HG03457 (cell line): ENCODE measurements at regions not wholly inside any gene's neighbourhood (a gene's known extent, or its start where the extent isn't known, plus 50 kb on each side); places are given as distances from the start of the nearest gene placed in this dataset.
"Not testable (repeated sequence)": the region's sequence is repeated elsewhere in the genome, so short reads cannot be mapped to it uniquely, and the experiment has no call there.

ENCODE experiments used
- ATAC-seq: cut with Tn5 transposase; IDR thresholded peaks from one replicate; pipeline ENCODE4 v1.9.1; 2021; ENCODE audit warnings: moderate number of reproducible peaks; ENCODE audit not compliant: unreplicated experiment

GRCh38 chr1:222941425-222941824 is 126.6 kb downstream of the DISP1 start:
- ATAC-seq: no peak

- ATAC-seq: no peak
Measured at GRCh38 chr1:222946436-222946835, 131.6 kb downstream of the DISP1 start.

- ATAC-seq: no peak
Measured at GRCh38 chr1:222948079-222948478, 133.2 kb downstream of the DISP1 start.

GRCh38 chr1:222950892-222951291 is 136.1 kb downstream of the DISP1 start:
- no peak for ATAC-seq

- no peak for ATAC-seq
Measured at GRCh38 chr1:222953585-222953984, 138.7 kb downstream of the DISP1 start.

- ATAC-seq: no peak
Measured at GRCh38 chr1:222955964-222956363, 141.1 kb downstream of the DISP1 start.

GRCh38 chr1:222956601-222957000 is 141.8 kb downstream of the DISP1 start:
- no peak for ATAC-seq

GRCh38 chr1:222967466-222968240 is 152.8 kb downstream of the DISP1 start:
- ATAC-seq: no peak

GRCh38 chr1:222970040-222970439 is 155.2 kb downstream of the DISP1 start:
- ATAC-seq: no peak

GRCh38 chr1:222970711-222971110 is 155.9 kb downstream of the DISP1 start:
- ATAC-seq: no peak

GRCh38 chr1:222971146-222971545 is 156.3 kb downstream of the DISP1 start:
- ATAC-seq: no peak

- ATAC-seq: no peak
Measured at GRCh38 chr1:222973561-222973960, 158.7 kb downstream of the DISP1 start.

GRCh38 chr1:222974496-222974895 is 159.7 kb downstream of the DISP1 start:
- no peak for ATAC-seq

GRCh38 chr1:222975472-222976122 is 160.8 kb downstream of the DISP1 start:
- ATAC-seq: no peak

- no peak for ATAC-seq
Measured at GRCh38 chr1:222976453-222976852, 161.6 kb downstream of the DISP1 start.

- not testable (repeated sequence) for ATAC-seq
Measured at GRCh38 chr1:222977294-222977693, 162.5 kb downstream of the DISP1 start.

GRCh38 chr1:222979561-222979960 is 163.5 kb downstream of the TLR5 start:
- ATAC-seq: no peak

GRCh38 chr1:222987674-222988076 is 155.4 kb downstream of the TLR5 start:
- ATAC-seq: no peak

- ATAC-seq: no peak
Measured at GRCh38 chr1:222989443-222989842, 153.6 kb downstream of the TLR5 start.

GRCh38 chr1:222991177-222991576 is 151.9 kb downstream of the TLR5 start:
- ATAC-seq: no peak

GRCh38 chr1:222991908-222992307 is 151.1 kb downstream of the TLR5 start:
- ATAC-seq: no peak

GRCh38 chr1:222994511-222995235 is 148.4 kb downstream of the TLR5 start:
- ATAC-seq: no peak
